ENCODE measurements at regions not wholly inside any gene's neighbourhood (a gene's known extent, or its start where the extent isn't known, plus 50 kb on each side); places are given as distances from the start of the nearest gene placed in this dataset.

DNA sequence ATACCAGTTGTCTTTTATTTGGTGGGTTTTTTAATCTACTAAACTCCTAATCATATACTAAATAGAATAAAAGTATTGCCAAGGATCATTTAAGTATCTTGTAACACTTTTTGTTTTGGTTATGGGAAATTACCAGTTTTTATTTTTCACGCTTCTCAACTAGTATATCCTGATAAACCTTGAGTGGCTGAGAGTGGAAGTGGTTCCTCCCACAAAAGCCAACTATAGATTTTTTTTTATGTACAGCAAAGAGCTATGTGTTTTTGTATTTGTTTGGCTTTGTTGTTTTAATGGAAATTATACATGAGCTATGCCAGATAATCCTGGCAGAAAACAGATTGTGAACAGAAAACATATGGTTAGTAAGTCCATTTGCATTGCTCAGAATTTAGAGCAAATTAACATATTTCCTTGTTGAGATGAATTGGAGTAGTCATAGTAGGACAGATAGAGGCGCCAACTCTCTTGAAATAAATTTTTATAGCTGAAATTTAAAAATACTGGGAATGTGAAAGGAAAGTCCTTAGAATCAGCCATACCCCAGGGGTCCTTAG lies 60.9 kb upstream of the PSMA6 start:
- TF ChIP-seq EZH2 (IDR thresholded peaks at IDR 0.05; ENCODE audit: low read length, unreplicated experiment) = no peak
- no peak for TF ChIP-seq CTCF (conservative IDR thresholded peaks at IDR 0.05; ENCODE audit: low read depth, low read length)

Measured in PC-3 (cell line).